ENCODE measurements at regions not wholly inside any gene's neighbourhood (a gene's known extent, or its start where the extent isn't known, plus 50 kb on each side); places are given as distances from the start of the nearest gene placed in this dataset.

GRCh38 chr10:77710759-77711682 is 73.4 kb upstream of the KCNMA1 start:
- Histone ChIP-seq H3K36me3 (ENCODE audit: control insufficient read depth, insufficient read depth, low read length) (no peaks in the 10 kb centered on the region), H3K27me3 (ENCODE audit: control insufficient read depth, insufficient read depth, low read length) (no peaks in the 10 kb centered on the region), H3K4me3 (ENCODE audit: low read depth, low read length) (peak overlapping the region; percentile 38)
- TF ChIP-seq CTCF (IDR thresholded peaks at IDR 0.05; ENCODE audit: insufficient read depth, low read depth, low read length), result peak; percentile 99
- CTCF ChIA-PET, result interaction anchor here (0.6 to 14.4 kb wide), 52 partner anchors 11 to 644 kb away, joined by 3 to 155 read pairs (median 4); no protein-coding TSS in a partner anchor
- no peak for DNase-seq (ENCODE audit: low read depth)
- POLR2A ChIA-PET, result interaction anchor here (0.6 kb wide), 1 partner anchor 90 kb away, joined by 3 read pairs; no protein-coding TSS in a partner anchor

- Histone ChIP-seq H3K27me3 (ENCODE audit: control insufficient read depth, insufficient read depth, low read length) (no peaks in the 10 kb centered on the region), H3K36me3 (ENCODE audit: control insufficient read depth, insufficient read depth, low read length) (no peaks in the 10 kb centered on the region), H3K4me3 (ENCODE audit: low read depth, low read length) (no peak overlapping the region)
- TF ChIP-seq CTCF (IDR thresholded peaks at IDR 0.05; ENCODE audit: insufficient read depth, low read depth, low read length), result no peak
- DNase-seq (ENCODE audit: low read depth), result no peak
- ChIA-PET POLR2A (no interaction called here), CTCF (interaction anchor here (0.6 to 6.7 kb wide), 12 partner anchors 12 to 546 kb away, joined by 3 to 155 read pairs (median 13); no protein-coding TSS in a partner anchor)
These were observed 72.5 kb upstream of the KCNMA1 start for GRCh38 chr10:77710081-77710551.

GRCh38 chr10:77707570-77707969 is 70.0 kb upstream of the KCNMA1 start:
- POLR2A ChIA-PET, result no interaction called here
- DNase-seq (ENCODE audit: low read depth), result no peak
- CTCF ChIA-PET, result interaction anchor here (0.6 to 1.7 kb wide), 3 partner anchors 11 to 533 kb away, joined by 3 to 7 read pairs (median 4); no protein-coding TSS in a partner anchor
- no peak for TF ChIP-seq CTCF (IDR thresholded peaks at IDR 0.05; ENCODE audit: insufficient read depth, low read depth, low read length)
- H3K27me3 ChIP-seq (ENCODE audit: control insufficient read depth, insufficient read depth, low read length), result no peaks in the 10 kb centered on the region
- H3K36me3 ChIP-seq (ENCODE audit: control insufficient read depth, insufficient read depth, low read length), result no peaks in the 10 kb centered on the region
- no peak overlapping the region for H3K4me3 ChIP-seq (ENCODE audit: low read depth, low read length)

- ChIA-PET POLR2A (no interaction called here), CTCF (interaction anchor here (0.6 to 15.8 kb wide), 2 partner anchors 9 kb away, joined by 3 to 155 read pairs; no protein-coding TSS in a partner anchor)
- H3K36me3 ChIP-seq (ENCODE audit: control insufficient read depth, insufficient read depth, low read length), result no peaks in the 10 kb centered on the region
- H3K4me3 ChIP-seq (ENCODE audit: low read depth, low read length), result no peak overlapping the region
- DNase-seq (ENCODE audit: low read depth), result peak; percentile 30
- TF ChIP-seq CTCF (IDR thresholded peaks at IDR 0.05; ENCODE audit: insufficient read depth, low read depth, low read length), result no peak
- H3K27me3 ChIP-seq (ENCODE audit: control insufficient read depth, insufficient read depth, low read length), result no peaks in the 10 kb centered on the region
These were observed 64.6 kb upstream of the KCNMA1 start for GRCh38 chr10:77702166-77702565.

GRCh38 chr10:77700086-77700485 is 62.5 kb upstream of the KCNMA1 start:
- ChIA-PET POLR2A (no interaction called here), CTCF (interaction anchor here (15.8 kb wide), 1 partner anchor 11 kb away, joined by 155 read pairs; no protein-coding TSS in a partner anchor)
- H3K4me3 ChIP-seq (ENCODE audit: low read depth, low read length), result no peak overlapping the region
- DNase-seq (ENCODE audit: low read depth), result no peak
- TF ChIP-seq CTCF (IDR thresholded peaks at IDR 0.05; ENCODE audit: insufficient read depth, low read depth, low read length), result no peak
- H3K36me3 ChIP-seq (ENCODE audit: control insufficient read depth, insufficient read depth, low read length), result no peaks in the 10 kb centered on the region
- H3K27me3 ChIP-seq (ENCODE audit: control insufficient read depth, insufficient read depth, low read length), result no peaks in the 10 kb centered on the region
